ENCODE measurements at regions not wholly inside any gene's neighbourhood (a gene's known extent, or its start where the extent isn't known, plus 50 kb on each side); places are given as distances from the start of the nearest gene placed in this dataset.

DNA sequence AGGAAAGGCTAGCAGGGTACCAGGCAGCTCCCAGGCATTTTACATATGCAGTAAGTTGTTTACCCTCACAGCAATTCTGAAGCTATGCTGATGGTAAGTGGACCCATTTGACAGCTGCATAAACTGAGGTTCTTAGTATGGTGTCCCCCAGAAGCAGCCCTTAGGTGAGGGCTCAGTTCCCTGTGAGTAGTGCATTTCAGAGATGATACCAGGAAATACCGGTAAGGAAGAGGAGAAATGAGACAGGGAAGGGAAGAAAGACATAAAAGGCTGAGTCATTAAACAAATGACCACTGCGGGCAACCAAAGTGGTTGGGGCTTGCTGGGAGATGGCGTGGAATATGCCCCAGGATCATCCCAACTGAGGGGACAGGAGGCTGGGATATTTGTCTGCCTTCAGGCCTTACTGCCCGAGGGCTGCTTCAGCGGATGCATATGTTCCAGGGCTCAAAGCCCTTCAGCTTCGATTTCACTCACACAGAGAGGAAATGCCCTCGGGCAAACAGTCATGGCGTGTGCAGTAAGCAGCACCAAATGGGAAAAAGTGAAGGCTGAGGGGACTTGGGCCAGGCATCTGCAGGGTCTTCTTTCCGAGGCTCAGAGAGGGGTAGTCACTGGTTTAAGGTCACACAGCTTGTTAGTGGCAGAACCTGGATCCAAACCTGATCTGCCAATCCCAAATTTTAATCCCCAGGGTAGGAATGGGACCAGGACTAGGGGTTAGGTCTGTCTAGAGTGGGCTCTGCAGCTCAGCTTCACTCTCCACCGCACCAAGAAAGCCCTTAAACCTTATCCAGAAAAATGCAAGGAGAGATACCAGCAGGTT is 133.7 kb upstream of the RUNX3 start:
- DNase-seq (ENCODE audit: low read depth in 4 of 4, low spot score in 3 of 4) = no peak

DNA sequence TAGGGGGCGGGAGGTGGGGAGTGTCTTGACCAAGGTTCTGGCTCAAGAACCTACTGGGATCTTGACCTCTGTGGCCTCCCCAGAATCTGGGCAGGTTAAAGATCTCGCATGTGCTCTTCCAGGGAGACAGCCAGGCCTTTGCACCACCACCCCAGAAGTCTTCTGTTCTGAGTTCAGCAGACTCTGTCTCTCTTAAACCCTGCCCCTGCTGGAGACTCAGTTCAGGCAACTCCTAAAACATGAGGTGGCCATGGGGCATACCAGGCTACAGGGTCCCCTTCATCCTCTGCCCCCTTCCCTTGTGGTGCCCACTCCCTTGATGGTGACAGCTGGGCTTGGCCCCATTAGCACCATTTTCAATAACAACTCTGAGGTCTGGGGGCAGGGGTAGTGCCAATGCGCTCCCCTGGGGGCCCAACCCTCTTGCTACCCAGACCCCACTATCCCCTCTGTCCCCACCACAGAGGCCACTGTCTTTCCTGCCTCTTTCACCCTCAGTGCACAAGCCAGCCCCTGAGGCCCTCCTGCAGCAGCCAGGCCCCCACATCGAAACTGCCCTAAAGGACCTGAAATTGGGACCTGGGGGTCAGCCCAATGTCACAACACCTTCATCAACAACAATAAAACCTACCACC is 132.7 kb upstream of the RUNX3 start:
- DNase-seq (ENCODE audit: low read depth in 4 of 4, low spot score in 3 of 4) = no peak

DNA sequence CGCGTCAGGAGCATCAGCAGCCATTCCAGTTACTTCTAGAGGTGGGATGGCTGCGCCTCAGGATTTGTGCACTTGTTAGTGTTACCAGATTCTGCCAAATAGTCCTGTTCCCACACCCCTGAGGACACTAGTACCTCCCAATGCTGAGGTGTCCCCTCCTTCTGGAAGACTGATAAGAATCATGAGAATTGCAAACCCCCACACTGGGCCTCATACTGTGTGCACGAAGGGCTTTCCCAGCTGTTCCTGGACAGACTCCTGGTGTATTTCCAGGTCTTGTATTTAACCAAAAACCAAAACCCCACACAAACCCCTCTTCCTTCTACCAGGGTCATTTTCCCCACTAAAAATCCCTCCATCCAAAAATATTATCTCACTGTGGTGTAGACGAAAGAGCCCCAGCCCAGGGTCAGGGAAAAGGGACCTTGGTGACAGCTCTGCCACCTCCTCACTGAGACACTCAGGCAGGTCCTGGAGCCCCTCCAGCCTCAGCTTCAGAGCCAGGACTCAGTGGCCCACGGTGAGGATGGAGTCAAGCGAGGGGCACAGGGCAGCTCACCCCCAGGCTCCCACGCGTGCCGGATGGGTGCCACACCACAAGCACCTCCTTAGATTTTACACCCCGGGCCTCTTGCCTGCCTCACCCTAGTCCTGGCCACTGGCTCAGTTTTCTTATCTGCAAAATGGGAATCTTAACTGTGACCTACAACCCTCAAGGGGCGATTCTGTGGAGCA is 131.4 kb upstream of the RUNX3 start:
- DNase-seq (ENCODE audit: low read depth in 4 of 4, low spot score in 3 of 4) = no peak

DNA sequence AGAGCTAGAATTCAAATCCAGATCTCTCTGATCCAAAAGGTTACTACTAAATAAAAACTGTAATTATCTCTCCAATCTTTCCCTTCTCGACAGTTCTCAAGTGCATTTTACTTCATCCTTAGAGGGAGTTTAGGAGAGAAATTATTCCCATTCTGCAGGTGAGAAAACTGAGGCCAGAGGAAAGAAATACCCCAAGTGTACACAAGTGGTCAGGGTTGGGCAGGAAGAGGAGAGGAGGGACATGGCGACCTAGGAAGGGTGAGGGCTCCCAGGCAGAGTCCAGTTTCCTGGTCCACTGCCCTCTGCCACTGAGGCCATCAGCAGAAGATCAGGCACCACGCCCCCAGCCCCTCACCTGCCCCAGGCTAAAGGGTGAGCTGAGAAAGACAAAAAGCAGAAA is 127.1 kb upstream of the RUNX3 start:
- no peak for DNase-seq (ENCODE audit: low read depth in 4 of 4, low spot score in 3 of 4)

DNA sequence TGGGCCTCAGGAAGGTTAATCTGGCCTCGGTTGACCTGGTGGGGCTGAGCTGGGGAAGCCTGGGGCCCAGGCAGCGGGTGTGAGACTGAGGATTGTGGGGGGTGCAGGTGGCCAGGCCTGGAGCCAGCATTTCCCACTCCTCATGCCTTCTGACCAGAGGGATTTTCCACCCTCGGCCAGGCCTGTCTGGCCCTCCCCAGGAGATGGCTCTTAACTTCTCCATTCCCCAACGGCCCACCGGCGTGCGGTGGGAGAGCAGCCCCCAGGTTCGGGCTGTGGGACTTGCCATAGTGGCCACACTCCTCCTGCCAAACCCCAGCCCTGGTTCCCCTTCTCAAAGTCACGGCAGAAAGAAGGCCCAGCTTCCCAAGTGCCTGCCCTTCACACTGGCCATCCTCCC is 126.5 kb upstream of the RUNX3 start:
- no peak for DNase-seq (ENCODE audit: low read depth in 4 of 4, low spot score in 3 of 4)

DNA sequence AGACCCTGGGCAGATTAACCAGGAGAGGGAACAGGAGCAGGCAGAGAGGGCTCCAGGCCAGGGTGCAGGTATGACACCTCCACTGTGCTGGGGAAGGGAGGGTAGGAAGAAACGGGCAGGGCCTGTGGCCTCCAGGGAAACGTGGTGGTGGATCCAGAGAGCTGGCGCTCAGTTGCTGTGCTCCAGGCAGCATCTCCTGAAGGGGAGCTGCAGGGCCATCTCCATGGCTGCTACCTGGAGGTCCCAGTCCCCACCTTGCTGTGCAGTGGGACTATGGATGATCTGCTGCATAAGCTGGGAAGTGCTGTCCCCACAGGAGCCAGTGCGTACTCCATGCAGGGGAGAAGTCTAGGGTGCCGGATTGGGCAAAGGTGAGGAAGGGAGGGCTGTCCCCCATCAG is 125.9 kb upstream of the RUNX3 start:
- no peak for DNase-seq (ENCODE audit: low read depth in 4 of 4, low spot score in 3 of 4)

DNA sequence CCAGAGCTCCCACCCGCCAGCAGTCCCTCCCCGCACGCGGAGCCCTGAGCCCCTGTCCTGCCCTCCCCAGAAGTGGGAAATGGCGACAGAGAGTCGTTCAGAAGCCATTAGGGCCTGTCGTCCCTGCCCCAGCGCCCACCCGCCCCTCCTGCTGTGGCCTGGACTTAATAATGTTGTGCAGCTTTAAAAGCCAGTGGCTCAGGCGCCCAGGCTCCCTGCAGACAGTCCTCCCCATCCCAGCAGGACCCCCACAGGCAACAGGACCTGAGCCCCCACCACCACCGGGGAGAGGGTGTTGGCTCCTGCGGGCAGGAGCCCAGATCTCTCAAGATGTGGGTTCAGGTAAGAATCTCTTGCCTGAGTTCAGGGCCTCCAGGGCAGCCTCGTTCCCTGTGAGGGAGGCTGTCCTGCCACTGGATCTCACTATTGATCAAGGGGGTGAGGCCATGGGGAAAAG is 125.3 kb upstream of the RUNX3 start:
- DNase-seq (ENCODE audit: low read depth in 4 of 4, low spot score in 3 of 4) = no peak

DNA sequence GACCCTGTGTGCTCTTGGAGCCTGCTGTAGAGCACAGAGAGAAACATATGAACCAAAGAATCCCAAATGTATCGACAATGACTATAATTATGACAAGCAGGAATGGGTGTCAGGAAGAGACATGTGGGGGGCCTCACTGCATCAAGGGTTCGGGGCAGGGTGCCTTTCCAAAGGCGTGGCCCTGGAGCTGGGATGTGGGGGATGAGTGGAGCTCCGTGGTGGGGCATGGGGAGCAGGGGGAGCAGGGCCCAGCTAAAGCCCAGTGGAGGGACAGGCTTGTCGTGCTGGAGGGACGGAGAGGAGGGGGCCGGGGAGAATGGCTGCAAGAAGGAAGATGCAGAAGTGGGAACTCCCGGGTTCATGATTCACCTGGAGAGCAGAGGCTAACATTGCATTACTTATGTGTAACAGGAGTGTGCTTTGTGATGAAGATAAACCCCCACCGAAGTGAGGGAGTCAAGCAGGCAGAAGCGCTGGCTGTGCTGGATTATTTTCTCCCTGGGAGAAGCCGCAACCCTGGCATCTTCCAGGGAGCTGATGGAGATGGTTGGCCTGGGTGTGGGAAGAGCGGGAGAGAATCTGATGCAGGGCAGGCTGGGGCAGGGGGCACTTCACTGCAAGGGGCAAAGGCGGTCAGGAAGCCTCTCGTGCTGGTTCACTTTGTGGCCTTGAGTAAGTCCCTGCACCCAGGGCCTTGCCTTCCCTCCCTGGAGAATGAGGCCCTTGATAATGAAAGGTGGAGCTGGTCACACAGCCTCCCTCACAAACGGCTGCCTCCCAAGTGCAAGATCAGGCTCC is 124.6 kb upstream of the RUNX3 start:
- no peak for DNase-seq (ENCODE audit: low read depth in 4 of 4, low spot score in 3 of 4)

DNA sequence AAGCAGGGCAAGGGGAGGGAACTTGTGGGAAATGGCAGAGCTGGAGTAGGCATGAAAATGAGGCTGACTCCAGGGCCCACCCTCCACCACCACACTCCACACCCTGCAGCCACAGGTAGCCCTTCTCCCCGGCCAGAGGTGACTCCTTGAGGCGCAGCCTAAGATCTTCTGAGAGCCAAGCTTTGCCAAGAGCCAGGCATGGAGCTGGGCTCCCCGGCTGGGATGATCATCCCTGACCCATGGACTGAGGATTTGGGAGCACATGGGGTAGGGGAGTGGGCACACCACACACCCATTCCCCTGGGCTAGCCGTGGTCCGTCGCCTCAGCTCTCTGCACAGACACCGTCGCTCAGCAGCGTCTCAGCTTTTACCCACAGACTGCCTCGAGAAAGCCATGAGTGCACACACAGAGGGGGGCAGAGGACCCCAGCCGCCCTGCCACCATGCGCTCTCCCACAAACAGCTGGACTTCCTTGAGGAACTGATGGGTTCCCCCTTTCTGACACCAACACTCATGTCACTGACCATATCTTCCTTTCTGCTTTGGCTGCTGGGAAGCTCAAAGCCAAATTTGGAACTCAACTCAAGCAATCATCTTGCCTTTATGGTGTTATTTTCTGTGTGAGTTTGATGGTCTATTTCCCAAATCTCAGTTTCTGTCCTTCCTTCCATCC is 123.6 kb upstream of the RUNX3 start:
- DNase-seq (ENCODE audit: low read depth in 4 of 4, low spot score in 3 of 4) = no peak

DNA sequence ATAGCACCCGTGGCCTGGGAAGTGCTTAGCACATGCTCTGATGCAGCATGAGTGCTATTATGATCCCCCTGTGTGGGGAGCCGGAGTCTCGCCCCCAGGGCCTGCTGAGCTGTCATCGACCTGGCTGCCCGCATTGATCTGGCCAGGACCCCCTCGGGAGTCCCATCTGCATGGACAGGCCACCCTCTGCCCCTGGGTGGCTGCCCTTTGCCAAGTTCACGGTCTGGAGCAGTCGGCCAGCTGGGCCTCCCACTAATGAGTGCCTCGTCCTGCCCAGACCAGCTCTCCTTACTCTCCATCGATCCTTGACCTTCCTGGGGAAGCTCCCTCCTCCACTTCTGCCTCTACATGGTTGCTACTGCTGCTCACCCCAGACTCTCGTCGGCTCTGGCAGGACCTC is 121.8 kb upstream of the RUNX3 start:
- DNase-seq (ENCODE audit: low read depth in 4 of 4, low spot score in 3 of 4) = no peak

DNA sequence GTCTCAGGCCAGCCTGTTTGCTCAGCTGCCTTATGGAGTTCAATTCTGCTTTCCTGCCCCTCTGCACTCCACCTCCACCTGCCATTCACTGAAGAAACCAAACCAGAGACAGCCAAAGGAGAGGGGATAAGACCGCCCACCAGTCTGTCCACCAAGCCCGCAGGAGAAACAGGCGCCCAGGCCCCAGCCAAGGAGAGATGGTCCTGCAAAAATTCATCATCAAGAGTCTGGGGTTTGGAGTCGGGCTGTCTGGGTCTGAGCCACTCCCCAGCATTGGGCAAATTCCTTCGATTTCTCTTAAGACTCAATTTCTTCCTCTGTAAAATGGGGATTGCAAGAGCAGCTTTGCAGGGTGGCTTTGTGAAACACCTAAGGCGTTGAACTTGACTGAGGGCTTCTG is 121.4 kb upstream of the RUNX3 start:
- no peak for DNase-seq (ENCODE audit: low read depth in 4 of 4, low spot score in 3 of 4)

DNA sequence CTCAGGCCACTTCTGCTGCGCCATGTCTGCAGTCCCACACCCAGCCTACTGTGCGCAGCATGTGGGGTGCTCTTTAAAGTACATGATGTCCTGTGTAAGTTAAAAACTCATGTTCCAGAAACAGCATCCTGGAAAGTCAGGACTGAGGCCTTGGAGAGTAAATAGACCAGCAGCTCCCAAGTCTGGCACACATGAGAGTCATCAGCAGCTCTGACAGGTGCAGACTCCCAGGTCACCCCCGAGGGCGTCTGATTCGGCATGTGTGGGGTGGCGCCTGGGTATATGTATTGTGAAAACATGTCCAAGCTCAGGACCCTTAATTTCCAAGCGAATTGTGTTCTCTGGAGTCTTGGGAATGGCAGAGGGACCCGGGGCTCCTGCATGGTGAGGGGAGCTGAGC is 120.1 kb upstream of the RUNX3 start:
- no peak for DNase-seq (ENCODE audit: low read depth in 4 of 4, low spot score in 3 of 4)

DNA sequence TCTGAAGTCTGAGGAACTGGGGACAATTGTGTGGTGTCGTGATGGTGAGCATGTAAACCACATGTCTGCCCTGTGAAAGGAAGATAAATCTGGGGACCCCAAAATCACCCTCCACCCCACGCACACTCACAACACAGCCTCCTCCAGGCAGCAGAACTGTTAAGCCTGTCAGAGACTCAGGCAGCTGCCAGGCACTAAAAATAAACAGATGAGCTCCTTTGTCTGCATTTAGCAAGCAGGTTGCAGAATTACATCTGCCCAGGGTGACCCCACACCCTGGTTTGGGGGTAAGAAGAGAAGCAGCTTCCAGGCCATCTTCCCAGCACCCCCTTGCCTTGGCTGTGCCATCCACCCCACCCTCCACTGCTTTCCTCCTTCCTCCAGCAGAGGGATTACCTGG is 119.1 kb upstream of the RUNX3 start:
- no peak for DNase-seq (ENCODE audit: low read depth in 4 of 4, low spot score in 3 of 4)

DNA sequence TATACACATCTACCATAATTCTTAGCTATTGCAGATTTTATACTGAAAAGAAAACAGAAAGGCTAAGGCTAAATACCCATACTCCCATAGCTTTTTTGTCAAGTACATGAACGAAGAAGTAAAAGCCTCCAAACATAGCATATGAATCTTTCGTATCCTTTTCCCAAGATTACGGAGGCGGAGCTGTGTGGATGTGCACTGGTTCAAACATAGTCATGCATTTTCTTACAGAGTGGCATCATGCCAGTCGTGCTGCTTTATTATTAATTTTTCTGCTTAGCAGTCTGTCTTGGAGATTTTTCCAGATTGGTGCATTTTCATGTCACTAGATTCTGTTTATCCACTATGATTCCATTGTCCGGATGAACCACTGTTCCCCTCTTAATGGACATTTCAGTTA is 118.7 kb upstream of the RUNX3 start:
- no peak for DNase-seq (ENCODE audit: low read depth in 4 of 4, low spot score in 3 of 4)

DNA sequence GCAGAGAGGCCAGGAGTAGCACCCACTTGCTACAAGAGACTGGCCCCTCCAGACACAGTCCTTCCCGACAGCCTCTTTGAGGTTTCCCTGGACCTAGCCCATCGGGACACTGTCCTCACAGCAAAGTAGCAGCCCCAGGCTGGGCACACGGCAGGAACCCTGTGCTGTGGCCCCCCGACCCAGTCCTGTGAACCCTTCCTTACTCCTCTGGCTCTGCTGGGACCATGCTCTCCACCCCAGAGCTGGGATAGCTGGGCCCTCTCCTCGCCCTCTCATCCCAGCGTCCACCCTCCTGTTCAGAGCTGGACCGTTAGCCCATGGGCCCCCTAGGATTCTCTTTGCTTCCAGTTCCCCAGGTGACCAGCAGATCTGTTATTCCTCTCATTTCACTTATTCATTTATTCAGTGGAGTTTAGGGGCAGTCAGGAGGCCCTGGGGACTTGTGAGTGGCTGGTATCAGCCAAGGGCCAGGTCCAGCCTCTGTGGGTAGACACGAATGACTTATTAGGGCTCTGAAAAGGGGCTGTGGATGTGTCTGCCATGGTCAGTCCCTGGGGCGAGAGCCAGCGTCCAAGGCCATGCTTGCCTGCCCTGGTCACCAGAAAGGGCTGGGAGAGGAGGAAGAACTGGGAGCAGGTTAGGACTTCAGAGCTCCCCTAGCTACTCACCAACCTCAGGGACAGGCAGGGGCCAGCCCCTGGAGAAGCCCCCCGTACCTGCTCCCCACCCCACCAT is 117.6 kb upstream of the RUNX3 start:
- DNase-seq (ENCODE audit: low read depth in 4 of 4, low spot score in 3 of 4) = no peak

DNA sequence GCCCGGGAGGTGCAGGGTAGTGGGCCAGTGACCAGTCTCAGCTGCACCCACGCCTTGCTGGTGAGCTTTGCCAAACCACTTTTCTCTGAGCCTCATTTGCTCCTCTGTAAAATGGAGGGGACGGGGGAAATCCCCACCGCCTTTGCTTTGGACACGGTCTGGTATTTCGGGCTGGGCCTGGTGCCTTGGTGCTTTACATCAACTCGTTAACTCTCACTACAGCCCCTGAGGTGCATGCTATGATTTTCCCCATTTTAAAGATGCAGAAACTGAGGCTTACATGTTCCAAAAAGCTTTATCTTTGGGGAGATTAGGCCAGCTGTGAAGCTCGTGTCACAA is 116.1 kb upstream of the RUNX3 start:
- DNase-seq (ENCODE audit: low read depth in 4 of 4, low spot score in 3 of 4) = no peak

DNA sequence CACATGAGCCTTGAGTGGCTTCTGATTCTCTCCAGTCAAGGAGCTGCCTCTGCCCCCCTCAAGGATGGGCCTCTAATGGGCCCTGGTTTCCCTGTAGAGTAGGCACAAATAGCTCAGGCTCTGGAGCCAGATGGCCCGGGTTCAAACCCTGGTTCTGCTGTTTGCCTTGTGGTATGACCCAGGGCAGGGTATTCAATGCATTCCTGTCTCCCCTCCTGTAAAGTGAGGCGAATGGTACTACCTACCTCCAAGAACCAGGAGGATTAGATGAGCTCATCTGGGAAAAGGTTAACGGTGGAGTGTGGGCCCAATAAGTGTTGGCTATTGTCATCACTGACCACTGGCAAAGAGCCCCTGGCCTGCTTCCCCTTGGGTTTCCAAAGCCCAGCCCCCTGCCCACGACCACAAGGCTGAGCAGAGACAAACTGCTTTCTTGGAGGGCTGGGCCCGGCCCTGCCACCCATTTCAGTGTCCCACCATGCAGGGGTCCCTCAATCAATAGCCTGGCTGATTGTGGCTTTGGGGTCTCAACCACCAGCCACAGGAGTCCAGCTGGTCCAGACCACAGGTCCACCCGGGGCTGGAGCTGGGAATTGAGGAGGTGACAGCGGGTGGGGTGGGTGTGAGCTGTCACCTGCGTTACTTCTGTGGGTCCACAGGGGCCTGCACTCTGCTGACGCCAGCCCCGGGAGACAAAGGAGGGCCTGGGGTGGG is 115.6 kb upstream of the RUNX3 start:
- DNase-seq (ENCODE audit: low read depth in 4 of 4, low spot score in 3 of 4) = no peak

DNA sequence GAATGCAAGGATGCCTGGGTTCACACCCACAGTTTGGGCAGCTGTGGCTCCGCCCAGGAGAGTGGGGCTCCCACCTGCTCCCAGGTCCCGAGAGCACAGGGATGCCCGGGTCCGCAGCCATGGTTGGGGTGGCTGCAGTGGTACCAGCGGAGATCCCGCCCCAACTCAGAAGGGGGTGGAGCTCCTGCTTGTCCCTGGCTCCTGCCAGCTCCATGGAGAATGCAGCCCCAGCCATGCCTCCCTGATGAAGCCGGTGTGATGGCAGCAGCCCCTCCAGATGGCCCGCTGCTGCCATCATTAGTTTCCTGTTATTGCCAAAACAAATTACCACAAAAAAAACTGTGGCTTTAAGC is 113.1 kb upstream of the RUNX3 start:
- no peak for DNase-seq (ENCODE audit: low read depth in 4 of 4, low spot score in 3 of 4)

Measured in right renal pelvis (tissue), 4 donors.